ENCODE measurements at regions not wholly inside any gene's neighbourhood (a gene's known extent, or its start where the extent isn't known, plus 50 kb on each side); places are given as distances from the start of the nearest gene placed in this dataset.

- no peak overlapping the region for H3K56ac ChIP-seq (ENCODE audit: insufficient read length, low read depth, low read length)
- peaks cover 8 to 26% (median 14%) of the 10 kb centered on the region in 3 experiments; a peak in 6 of 7 replicates for H3K36me3 Mint-ChIP-seq (ENCODE audit: insufficient read depth in 1 of 3, low read depth in 3 of 3)
- no peaks in the 10 kb centered on the region for H3K4me1 Mint-ChIP-seq
- no peaks in the 10 kb centered on the region for H3K4me1 ChIP-seq (ENCODE audit: insufficient read depth, low read length)
- H2BK120ac ChIP-seq (ENCODE audit: low read depth, low read length, poor library complexity, severe bottlenecking): no peak overlapping the region
- no peak overlapping the region for H2BK20ac ChIP-seq (ENCODE audit: low read depth, low read length, poor library complexity, severe bottlenecking)
- no peak overlapping the region for H3T11ph ChIP-seq (ENCODE audit: low read length)
- H4K91ac ChIP-seq (ENCODE audit: insufficient read length, low read depth, low read length): no peak overlapping the region
- H4K8ac ChIP-seq (replicated peaks; ENCODE audit: insufficient read length, low read depth, low read length): no peak overlapping the region
- peaks cover 87 to 88% of the 10 kb centered on the region in 2 experiments for H3K9me3 Mint-ChIP-seq
- H2AK5ac ChIP-seq (ENCODE audit: insufficient read length, low read length): no peak overlapping the region
- H2BK12ac ChIP-seq (ENCODE audit: insufficient read length, low read depth, low read length): no peak overlapping the region
- H2BK15ac ChIP-seq (ENCODE audit: low read depth, low read length): no peak overlapping the region
- H3K79me2 ChIP-seq (ENCODE audit: insufficient read depth, low read length): no peaks in the 10 kb centered on the region
- no peaks in the 10 kb centered on the region for H4K20me1 ChIP-seq (ENCODE audit: control insufficient read depth, insufficient read depth, insufficient read length)
- DNase-seq: no peak
- TF ChIP-seq CTCF (conservative IDR thresholded peaks at IDR 0.05): no peak
- no peak overlapping the region for H3K14ac ChIP-seq (ENCODE audit: insufficient read depth, low read length)
- no peak overlapping the region for H2AFZ ChIP-seq (ENCODE audit: low read length)
- WGBS (ENCODE audit: extremely low coverage, insufficient read length, low lambda C conversion rate): no CpG with 5 or more reads among the region's 3 CpGs
- H4K5ac ChIP-seq (ENCODE audit: insufficient read length, low read depth, low read length): no peak overlapping the region
- no peak overlapping the region for H3K4me3 Mint-ChIP-seq
- H3K27me3 Mint-ChIP-seq (ENCODE audit: low read depth): no peaks in the 10 kb centered on the region; the same call in 1 of the 2 replicates
- H3K79me1 ChIP-seq (ENCODE audit: insufficient read depth, low read depth, low read length, poor library complexity, severe bottlenecking): no peaks in the 10 kb centered on the region
- H3K27me3 ChIP-seq (ENCODE audit: insufficient read depth, low read length): no peaks in the 10 kb centered on the region
- H3K23me2 ChIP-seq (ENCODE audit: insufficient read length, low read depth, low read length, poor library complexity, severe bottlenecking): no peaks in the 10 kb centered on the region
- H3K4me2 ChIP-seq (ENCODE audit: insufficient read depth, insufficient read length, low read length): no peak overlapping the region
- no peak overlapping the region for H3K27ac ChIP-seq (ENCODE audit: insufficient read length, low read depth, low read length)
- H3K23ac ChIP-seq (ENCODE audit: insufficient read length, low read depth, low read length): no peak overlapping the region
- H3K27ac Mint-ChIP-seq: no peak overlapping the region
- H3K18ac ChIP-seq (ENCODE audit: insufficient read length, low read depth, low read length): no peak overlapping the region
- no peak overlapping the region for H2BK5ac ChIP-seq (ENCODE audit: insufficient read length, low read length)
- no peak overlapping the region for H3K9ac ChIP-seq (ENCODE audit: extremely low read depth, insufficient read length, low read length)
- peaks cover 83% of the 10 kb centered on the region for H3K9me3 ChIP-seq (ENCODE audit: control insufficient read depth, low read depth, low read length)
- no peak overlapping the region for H3K4ac ChIP-seq (ENCODE audit: low read depth, low read length)
Observed at GRCh38 chr19:27922970-27923369, 1290.0 kb downstream of the UQCRFS1 start.
